Fibroblast of lung (primary cell): ENCODE measurements at regions not wholly inside any gene's neighbourhood (a gene's known extent, or its start where the extent isn't known, plus 50 kb on each side); places are given as distances from the start of the nearest gene placed in this dataset.
"Not testable (repeated sequence)": the region's sequence is repeated elsewhere in the genome, so short reads cannot be mapped to it uniquely, and the experiment has no call there.

Experiments
- EZH2 ChIP-seq: IDR thresholded peaks from 2 replicates; pipeline ENCODE4 v1.5.1; 2012; ENCODE audit warnings: low read length, control low read depth, mild to moderate bottlenecking; ENCODE audit errors: missing control alignments
- TF ChIP-seq, protein P1 (sequence below), 2 donors: IDR thresholded peaks in 1 of 2; conservative IDR thresholded peaks in 1 of 2; 1 replicate in 1 of 2; 2 replicates in 1 of 2; pipeline ENCODE4 v1.5.1; 2011 to 2012; ENCODE audit warnings: low read length in 2 of 2, control low read depth in 1 of 2, inconsistent platforms in 1 of 2, low read depth in 1 of 2, mild to moderate bottlenecking in 1 of 2

DNA sequence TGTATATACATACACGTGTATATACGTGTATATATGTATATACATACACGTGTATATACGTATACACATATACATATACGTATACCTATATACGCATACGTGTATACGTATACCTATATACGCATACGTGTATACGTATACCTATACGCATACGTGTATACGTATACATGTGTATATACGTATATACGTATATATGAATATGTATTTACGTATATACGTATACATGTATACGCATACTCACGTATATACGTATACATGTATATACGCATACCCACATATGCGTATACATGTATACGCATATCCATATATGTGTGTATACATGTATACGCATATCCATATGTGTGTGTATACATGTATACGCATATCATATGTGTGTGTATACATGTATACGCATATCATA is 487.8 kb upstream of the TMEFF2 start:
- TF ChIP-seq, protein P1, sequence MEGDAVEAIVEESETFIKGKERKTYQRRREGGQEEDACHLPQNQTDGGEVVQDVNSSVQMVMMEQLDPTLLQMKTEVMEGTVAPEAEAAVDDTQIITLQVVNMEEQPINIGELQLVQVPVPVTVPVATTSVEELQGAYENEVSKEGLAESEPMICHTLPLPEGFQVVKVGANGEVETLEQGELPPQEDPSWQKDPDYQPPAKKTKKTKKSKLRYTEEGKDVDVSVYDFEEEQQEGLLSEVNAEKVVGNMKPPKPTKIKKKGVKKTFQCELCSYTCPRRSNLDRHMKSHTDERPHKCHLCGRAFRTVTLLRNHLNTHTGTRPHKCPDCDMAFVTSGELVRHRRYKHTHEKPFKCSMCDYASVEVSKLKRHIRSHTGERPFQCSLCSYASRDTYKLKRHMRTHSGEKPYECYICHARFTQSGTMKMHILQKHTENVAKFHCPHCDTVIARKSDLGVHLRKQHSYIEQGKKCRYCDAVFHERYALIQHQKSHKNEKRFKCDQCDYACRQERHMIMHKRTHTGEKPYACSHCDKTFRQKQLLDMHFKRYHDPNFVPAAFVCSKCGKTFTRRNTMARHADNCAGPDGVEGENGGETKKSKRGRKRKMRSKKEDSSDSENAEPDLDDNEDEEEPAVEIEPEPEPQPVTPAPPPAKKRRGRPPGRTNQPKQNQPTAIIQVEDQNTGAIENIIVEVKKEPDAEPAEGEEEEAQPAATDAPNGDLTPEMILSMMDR (conservative IDR thresholded peaks at IDR 0.05 in 1 of 2, IDR thresholded peaks at IDR 0.05 in 1 of 2; ENCODE audit: low read depth in 1 of 2, low read length in 2 of 2): not testable (repeated sequence)
- TF ChIP-seq EZH2: not testable (repeated sequence)
